OCI-LY7 (cell line): ENCODE measurements at regions not wholly inside any gene's neighbourhood (a gene's known extent, or its start where the extent isn't known, plus 50 kb on each side); places are given as distances from the start of the nearest gene placed in this dataset.

ENCODE experiments used
- CTCF ChIP-seq: fragments of 200-600 bp; sonication (generic); conservative IDR thresholded peaks from 2 replicates; pipeline ENCODE4 v1.5.1; 2014; ENCODE audit warnings: mild to moderate bottlenecking, antibody characterized with exemption, low read length, moderate library complexity, mixed read lengths
- EZH2phosphoT487 ChIP-seq: fragments of 200-600 bp; sonication (generic); IDR thresholded peaks from 2 replicates; pipeline ENCODE4 v1.6.1; 2018; ENCODE audit warnings: low read depth, borderline replicate concordance, mild to moderate bottlenecking, mixed run types, antibody characterized with exemption, low read length, moderate library complexity, mixed read lengths

GRCh38 chr9:72441848-72442607, 77.0 kb upstream of the ZFAND5 start:
- TF ChIP-seq EZH2phosphoT487 (no peak), CTCF (no peak)
